M059J (cell line): ENCODE measurements at regions not wholly inside any gene's neighbourhood (a gene's known extent, or its start where the extent isn't known, plus 50 kb on each side); places are given as distances from the start of the nearest gene placed in this dataset.
A peak's percentile ranks its signal among the peaks of the same experiment; 100 is the strongest.
"Not testable (repeated sequence)": the region's sequence is repeated elsewhere in the genome, so short reads cannot be mapped to it uniquely, and the experiment has no call there.

Source experiments
- DNase-seq: peaks from one replicate; pipeline ENCODE4 v3.0.0-alpha.2; 2012; ENCODE audit warnings: low read depth

- peak; percentile 88 for DNase-seq
Measured at GRCh38 chr17:47066841-47067682, 88.0 kb upstream of the RPRML start.

- no peak for DNase-seq
Measured at GRCh38 chr17:47066095-47066494, 87.0 kb upstream of the RPRML start.

- no peak for DNase-seq
Measured at GRCh38 chr17:47064684-47065083, 85.6 kb upstream of the RPRML start.

DNA sequence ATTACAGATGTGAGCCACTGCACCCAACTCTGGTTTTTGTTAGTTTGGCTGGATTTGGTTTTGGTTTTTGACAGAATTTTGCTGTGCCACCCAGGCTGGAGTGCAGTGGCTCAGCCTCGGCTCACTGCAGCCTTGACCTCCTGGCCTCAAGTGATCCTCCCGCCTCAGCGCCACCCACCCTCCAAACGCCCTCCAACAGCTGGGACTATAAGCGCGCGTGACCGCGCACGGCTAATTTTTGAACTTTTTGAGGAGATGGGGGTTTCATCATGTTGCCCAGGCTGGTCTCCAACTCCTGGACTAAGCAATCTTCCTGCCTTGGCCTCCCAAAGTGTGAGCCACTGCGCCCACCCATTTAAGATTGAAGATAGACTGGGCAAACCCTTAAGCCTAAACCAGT, 84.4 kb upstream of the RPRML start:
- no peak for DNase-seq

- DNase-seq = not testable (repeated sequence)
Measured at GRCh38 chr17:47062851-47063250, 83.8 kb upstream of the RPRML start.

GRCh38 chr17:47060005-47060404, 81.0 kb upstream of the RPRML start:
- not testable (repeated sequence) for DNase-seq

GRCh38 chr17:47057830-47058229, 78.8 kb upstream of the RPRML start:
- DNase-seq = no peak

DNA sequence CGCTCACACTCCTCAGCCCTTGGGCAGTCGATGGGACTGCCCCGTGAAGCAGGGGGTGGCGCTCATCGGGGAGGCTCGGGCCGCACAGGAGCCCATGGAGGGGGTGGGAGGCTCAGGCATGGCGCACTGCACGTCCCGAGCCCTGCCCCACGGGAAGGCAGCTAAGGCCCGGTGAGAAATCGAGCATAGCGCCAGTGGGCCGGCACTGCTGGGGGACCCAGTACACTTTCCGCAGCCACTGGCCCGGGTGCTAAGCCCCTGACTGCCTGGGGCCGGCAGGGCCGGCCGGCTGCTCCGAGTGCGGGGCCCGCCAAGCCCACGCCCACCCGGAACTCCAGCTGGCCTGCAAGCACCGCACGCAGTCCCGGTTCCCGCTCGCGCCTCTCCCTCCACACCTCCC, 78.2 kb upstream of the RPRML start:
- not testable (repeated sequence) for DNase-seq

- not testable (repeated sequence) for DNase-seq
Measured at GRCh38 chr17:47056687-47057086, 77.6 kb upstream of the RPRML start.
